Left ventricle myocardium inferior (tissue), 1 donor: ENCODE measurements at regions not wholly inside any gene's neighbourhood (a gene's known extent, or its start where the extent isn't known, plus 50 kb on each side); places are given as distances from the start of the nearest gene placed in this dataset.
"Not testable (repeated sequence)": the region's sequence is repeated elsewhere in the genome, so short reads cannot be mapped to it uniquely, and the experiment has no call there.

Source experiments
- DNase-seq: peaks from one replicate; pipeline ENCODE4 v3.0.0-alpha.2; 2020
- H3K27ac ChIP-seq: fragments of 200-600 bp; replicated peaks from 2 replicates; pipeline ENCODE4 v1.8.0; 2021
- H3K27me3 ChIP-seq: fragments of 200-600 bp; 2 replicates; pipeline ENCODE4 v1.8.0; 2021; ENCODE audit warnings: low read depth
- H3K36me3 ChIP-seq: fragments of 200-600 bp; 2 replicates; pipeline ENCODE4 v1.8.0; 2021
- H3K4me1 ChIP-seq: fragments of 200-600 bp; 2 replicates; pipeline ENCODE4 v1.8.0; 2021
- H3K4me3 ChIP-seq: fragments of 200-600 bp; 2 replicates; pipeline ENCODE4 v1.8.0; 2021; ENCODE audit warnings: mild to moderate bottlenecking, moderate library complexity
- H3K9me3 ChIP-seq: fragments of 200-600 bp; replicated peaks from 2 replicates; pipeline ENCODE4 v1.8.0; 2021
- intact Hi-C: fragments of 100-400 bp; cut with micrococcal nuclease; formaldehyde crosslinking; loops from one replicate; pipeline ENCODE4 v1.11.0; 2022
- TF ChIP-seq, protein P1 (sequence below): fragments of 200-600 bp; IDR thresholded peaks from 2 replicates; pipeline ENCODE4 v1.8.0; 2021; ENCODE audit warnings: antibody characterized with exemption, mild to moderate bottlenecking, borderline replicate concordance
- donor health status: DM: no; HTN: yes; CAD: no; lungs with severe emphysema.

DNA sequence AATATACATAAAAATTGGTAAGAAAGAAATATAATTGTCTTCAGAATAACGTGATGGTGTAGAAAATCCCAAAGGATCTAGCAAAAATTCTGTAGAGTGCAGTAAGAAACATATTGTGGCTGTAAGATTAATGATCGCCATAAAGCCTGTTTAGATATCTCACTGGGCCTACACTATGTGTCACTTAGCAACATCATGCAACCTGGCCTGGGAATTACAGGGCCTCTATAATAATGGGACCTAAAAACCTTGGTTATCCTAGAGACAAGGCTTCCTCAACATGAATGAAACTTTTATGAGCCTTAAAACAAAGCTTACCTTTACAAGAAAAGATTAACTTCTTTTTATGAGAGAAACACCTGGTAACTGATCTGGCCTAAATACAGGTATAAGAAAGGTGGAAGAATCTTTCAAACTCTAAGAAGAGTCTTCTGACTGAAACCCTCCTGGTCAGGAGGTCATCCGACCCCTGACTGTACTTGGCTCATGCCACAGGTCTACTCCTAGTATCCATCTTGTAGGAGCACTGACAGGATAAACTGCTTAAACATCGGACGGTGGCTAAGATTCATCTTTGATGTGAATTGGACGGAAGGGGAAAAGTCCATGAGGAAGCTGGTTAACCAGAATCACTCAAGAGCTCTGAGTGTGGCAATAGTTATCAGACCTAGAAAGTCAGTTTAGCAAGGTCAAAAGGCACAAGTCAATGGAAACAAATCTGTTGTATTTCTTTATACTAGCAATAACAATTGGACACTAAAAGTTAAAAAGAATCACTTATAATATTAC lies 1155.1 kb upstream of the SORCS1 start:
- Histone ChIP-seq H3K27ac (no peak overlapping the region), H3K4me3 (no peak overlapping the region), H3K4me1 (no peaks in the 10 kb centered on the region), H3K9me3 (no peaks in the 10 kb centered on the region), H3K27me3 (no peaks in the 10 kb centered on the region), H3K36me3 (no peaks in the 10 kb centered on the region)
- intact Hi-C loops: no loop called here
- TF ChIP-seq, protein P1, sequence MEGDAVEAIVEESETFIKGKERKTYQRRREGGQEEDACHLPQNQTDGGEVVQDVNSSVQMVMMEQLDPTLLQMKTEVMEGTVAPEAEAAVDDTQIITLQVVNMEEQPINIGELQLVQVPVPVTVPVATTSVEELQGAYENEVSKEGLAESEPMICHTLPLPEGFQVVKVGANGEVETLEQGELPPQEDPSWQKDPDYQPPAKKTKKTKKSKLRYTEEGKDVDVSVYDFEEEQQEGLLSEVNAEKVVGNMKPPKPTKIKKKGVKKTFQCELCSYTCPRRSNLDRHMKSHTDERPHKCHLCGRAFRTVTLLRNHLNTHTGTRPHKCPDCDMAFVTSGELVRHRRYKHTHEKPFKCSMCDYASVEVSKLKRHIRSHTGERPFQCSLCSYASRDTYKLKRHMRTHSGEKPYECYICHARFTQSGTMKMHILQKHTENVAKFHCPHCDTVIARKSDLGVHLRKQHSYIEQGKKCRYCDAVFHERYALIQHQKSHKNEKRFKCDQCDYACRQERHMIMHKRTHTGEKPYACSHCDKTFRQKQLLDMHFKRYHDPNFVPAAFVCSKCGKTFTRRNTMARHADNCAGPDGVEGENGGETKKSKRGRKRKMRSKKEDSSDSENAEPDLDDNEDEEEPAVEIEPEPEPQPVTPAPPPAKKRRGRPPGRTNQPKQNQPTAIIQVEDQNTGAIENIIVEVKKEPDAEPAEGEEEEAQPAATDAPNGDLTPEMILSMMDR: no peak
- no peak for DNase-seq

GRCh38 chr10:108315636-108316035 lies 1151.1 kb upstream of the SORCS1 start:
- H3K27ac ChIP-seq, intact Hi-C loops, H3K27me3 ChIP-seq, H3K4me1 ChIP-seq, DNase-seq, H3K36me3 ChIP-seq, H3K4me3 ChIP-seq, H3K9me3 ChIP-seq: not testable (repeated sequence)

DNA sequence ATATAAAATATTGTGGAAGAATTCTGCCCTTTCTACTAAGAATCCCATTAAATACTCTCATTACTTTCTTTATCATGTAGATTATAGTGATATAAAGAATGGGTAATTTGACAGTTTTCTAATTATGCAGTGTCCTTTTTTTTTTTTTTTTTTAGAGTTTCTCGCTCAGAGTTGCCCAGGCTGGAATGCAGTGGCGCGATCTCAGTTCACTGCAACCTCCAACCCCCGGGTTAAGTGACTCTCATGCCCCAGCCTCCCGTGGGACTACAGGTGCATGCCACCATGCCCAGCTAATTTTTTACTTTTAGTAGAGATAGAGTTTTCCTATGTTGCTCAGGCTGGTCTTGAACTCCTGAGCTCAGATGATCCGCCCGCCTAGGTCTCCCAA lies 1143.4 kb upstream of the SORCS1 start:
- Histone ChIP-seq H3K4me3 (no peak overlapping the region), H3K9me3 (peaks cover 11% of the 10 kb centered on the region), H3K36me3 (no peaks in the 10 kb centered on the region), H3K4me1 (no peaks in the 10 kb centered on the region), H3K27ac (no peak overlapping the region), H3K27me3 (no peaks in the 10 kb centered on the region)
- TF ChIP-seq, protein P1: no peak
- DNase-seq: no peak
- intact Hi-C loops: no loop called here

DNA sequence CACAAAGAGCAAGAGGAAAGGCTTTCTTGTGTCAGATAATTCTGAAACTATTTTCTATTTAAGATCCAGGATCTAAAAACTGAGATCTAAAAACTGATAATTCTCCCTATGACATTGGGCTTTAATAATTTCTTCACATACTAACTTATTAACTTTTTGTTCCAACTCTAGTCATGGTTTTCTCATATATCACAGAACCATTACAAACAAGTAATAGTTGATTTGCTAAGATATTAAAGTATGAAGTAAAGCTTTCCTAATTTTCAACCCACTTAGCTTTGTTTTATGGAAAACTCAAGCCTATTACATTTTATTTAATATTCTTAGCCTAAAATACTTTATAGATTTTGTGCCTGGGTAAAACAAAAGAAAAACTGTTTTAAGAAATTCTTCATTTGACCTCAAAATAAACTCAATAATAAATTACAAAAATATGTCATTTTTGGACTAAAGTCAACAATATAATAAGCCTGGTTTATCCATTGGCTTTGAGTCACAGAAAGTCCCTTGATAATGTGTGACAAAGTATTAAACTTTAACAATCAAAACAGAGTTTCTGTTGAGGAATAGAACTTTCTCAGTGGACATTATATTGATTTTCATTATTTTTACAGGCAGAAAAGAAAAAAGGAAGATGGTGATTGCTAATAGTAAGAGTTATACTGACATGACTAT lies 1142.9 kb upstream of the SORCS1 start:
- no peaks in the 10 kb centered on the region for H3K36me3 ChIP-seq
- no peak overlapping the region for H3K4me3 ChIP-seq
- H3K9me3 ChIP-seq: peaks cover 11% of the 10 kb centered on the region
- no peak for DNase-seq
- TF ChIP-seq, protein P1: no peak
- no peaks in the 10 kb centered on the region for H3K27me3 ChIP-seq
- intact Hi-C loops: no loop called here
- H3K4me1 ChIP-seq: no peaks in the 10 kb centered on the region
- H3K27ac ChIP-seq: no peak overlapping the region

- no peak for DNase-seq
- Histone ChIP-seq H3K27ac (no peak overlapping the region), H3K36me3 (no peaks in the 10 kb centered on the region), H3K9me3 (peaks cover 5% of the 10 kb centered on the region), H3K27me3 (no peaks in the 10 kb centered on the region), H3K4me3 (no peak overlapping the region), H3K4me1 (no peaks in the 10 kb centered on the region)
- intact Hi-C loops: no loop called here
- TF ChIP-seq, protein P1: no peak
These were observed 1138.6 kb upstream of the SORCS1 start for GRCh38 chr10:108303149-108303548.

GRCh38 chr10:108301002-108301401 lies 1136.5 kb upstream of the SORCS1 start:
- Histone ChIP-seq H3K4me3 (no peak overlapping the region), H3K36me3 (no peaks in the 10 kb centered on the region), H3K9me3 (no peaks in the 10 kb centered on the region), H3K27me3 (no peaks in the 10 kb centered on the region), H3K27ac (no peak overlapping the region), H3K4me1 (no peaks in the 10 kb centered on the region)
- TF ChIP-seq, protein P1: no peak
- DNase-seq: no peak
- intact Hi-C loops: no loop called here
